Left forelimb (tissue), 1 donor: ENCODE measurements at regions not wholly inside any gene's neighbourhood (a gene's known extent, or its start where the extent isn't known, plus 50 kb on each side); places are given as distances from the start of the nearest gene placed in this dataset.

ENCODE experiments used
- DNase-seq: peaks from one replicate; pipeline ENCODE4 v3.0.0-alpha.2; 2018; ENCODE audit warnings: low spot score

DNA sequence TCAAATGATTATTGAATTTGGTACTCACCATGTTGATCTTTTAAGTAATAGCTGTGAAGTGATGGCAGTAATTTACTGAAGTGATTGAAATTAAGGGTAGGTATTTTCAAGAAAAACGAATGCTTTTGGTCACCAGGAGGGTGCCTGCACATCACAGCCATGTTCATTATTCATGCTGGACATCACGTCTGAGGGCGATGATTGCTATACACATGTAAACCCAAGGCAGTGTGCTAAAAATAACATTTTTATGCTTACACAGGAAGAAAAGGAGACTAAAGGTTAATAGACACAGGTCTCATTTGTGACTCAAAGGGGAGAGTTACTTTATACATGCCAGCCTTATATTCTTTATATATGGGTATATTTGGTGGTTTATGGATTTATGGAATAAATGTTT, 1146.0 kb downstream of the NLGN4X start:
- DNase-seq = no peak

DNA sequence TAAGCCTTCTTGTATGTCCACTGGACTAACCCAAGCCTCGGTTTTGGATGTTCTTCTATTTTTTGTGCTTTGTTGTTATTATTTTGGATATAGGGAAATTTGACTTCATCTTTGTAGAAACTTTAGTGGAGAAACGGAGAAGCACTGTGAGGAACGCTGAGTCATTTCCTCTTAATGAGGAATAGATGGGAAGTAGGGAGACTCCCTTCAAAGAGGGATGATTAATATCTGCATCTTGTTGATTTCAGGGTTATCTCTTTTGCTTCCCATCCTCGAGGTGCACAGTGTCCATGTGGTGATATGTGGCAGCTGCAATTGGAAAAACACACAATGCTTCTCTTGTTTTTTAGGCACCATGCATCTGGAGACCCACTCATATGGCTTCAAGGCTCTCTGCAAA, 1147.9 kb downstream of the NLGN4X start:
- no peak for DNase-seq

DNA sequence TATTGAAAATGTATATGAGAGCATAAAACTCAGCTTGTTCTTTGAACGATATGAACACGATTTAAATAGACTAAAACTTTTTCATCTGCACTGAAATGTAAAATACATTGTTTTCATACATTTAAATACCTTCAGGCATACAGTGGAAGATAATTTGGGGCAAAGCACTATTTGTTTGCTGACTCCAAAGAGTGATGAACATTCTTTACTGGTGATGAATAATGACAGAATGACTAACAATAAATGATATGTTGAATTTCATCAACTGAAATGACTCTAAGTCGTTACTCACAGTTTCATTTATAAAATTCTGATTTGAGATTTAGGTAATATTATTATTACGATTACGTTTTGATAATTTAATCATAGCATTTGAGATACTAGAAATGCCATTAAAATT, 1160.1 kb downstream of the NLGN4X start:
- DNase-seq = no peak

DNA sequence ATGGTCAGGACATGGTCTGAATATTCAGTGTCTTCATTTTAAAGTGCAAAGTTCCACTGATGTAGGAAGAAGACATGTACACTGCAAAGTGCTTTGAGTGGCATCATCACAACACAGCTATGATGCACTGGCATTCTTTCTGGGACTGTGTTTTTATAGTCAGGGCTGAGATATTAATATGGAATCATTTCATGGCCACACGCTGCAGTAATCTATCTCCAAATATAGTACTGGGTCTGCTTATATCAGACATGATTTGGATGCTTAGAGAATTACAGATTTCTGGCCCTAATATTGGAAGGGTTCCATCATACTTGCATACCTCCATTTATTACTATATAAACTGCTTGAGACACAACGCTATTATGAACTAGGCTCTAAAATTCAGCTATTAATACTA, 1170.9 kb downstream of the NLGN4X start:
- no peak for DNase-seq

DNA sequence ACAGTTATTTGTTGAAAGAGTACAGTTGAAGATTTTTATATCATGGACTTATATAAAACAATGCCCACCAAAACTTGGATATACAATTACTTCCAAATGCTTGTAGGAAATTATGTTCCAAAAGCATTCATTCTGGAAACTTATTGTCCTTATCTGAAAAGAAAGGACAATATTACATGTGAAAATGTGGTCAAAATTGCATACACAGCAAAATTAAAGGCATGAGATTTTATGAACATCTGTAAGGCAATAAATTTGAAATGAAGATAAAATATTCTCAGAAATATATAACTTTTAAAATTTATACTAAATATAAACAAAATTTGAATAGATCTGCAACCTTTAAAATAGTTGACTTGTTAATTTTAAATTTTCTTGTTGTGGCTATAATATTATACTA, 1173.8 kb downstream of the NLGN4X start:
- DNase-seq = no peak

DNA sequence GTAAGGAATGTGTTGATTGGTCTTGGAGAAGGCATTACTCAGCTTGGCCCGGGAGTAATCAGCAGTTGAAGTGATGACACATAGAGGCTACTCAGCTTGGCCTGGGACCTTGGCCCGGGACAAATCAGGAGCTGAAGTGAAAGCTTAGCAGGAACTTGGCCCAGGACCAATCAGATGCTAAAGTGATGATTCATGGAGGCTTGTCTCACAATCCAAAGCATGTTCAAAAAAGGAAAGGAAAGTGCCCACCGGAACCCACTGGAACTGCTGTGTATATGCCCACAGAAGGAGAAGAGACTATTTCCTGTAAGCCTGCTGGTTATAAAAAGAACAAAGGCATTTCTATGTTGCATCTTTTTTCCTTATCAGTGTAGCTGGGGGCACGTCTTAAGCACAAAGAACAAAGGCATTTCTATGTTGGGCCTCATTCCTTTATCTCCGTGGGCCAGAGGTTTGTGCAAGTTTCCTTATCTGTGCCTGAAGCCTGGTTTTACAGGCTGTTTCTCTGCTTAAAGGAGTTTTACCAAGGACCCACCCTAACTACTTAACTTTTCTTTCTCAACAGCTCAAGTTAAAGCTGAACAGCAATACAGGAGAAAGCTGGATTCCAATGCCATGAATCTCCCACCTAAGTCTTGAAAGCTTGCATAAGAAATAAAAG, 1176.7 kb downstream of the NLGN4X start:
- no peak for DNase-seq

DNA sequence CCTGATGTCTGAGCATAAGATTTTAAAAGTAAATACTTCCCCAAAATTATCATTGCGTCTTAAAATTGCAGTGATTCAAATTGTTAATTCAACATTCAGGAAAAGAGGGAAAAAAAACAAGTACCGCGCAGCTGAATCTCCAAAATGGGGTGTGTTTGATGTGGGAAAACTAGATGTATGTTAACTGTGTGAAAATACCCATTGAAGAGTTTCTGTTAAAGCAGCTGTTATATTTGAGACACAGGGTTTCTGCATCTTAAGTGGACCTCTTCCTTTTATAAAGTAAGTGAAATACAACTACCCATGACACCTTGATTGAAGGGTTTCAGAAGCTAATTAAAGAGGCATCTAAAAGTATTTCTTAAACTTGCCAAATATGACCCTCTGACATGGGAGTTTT, 1186.1 kb downstream of the NLGN4X start:
- no peak for DNase-seq

DNA sequence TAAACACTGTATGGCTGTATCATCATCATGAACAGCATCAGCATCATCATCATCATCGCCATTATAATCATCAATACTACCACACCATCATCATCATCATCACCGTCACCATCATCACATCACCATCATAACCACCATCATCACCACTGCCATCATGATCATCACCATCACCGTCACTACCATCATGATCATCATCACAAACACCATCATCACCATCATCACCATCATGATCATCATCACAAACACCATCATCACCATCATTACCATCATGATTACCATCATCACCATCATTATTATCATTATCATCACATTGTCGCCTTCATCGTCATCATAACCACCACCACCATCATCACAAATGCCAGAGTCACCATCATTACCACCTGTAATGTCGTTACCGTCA, 1196.9 kb downstream of the NLGN4X start:
- DNase-seq = no peak

DNA sequence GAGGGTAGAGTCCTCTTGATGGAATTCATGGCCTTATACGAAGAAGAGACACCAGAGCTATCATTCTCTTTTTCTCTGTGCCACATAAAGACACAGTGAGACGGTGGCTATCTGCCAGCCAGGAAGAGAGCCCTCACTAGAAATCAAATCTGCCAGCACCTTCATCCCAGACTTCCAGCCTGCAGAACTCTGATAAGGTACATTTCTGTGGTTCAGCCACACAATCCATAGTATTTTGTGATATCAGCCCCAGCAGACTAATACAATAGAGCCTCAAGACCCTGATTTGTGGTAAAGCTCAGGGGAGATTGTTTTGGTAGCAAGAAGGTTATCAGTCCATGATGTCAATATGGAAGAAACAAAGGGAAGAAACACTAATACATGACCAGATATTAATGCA, 1213.2 kb downstream of the NLGN4X start:
- no peak for DNase-seq

DNA sequence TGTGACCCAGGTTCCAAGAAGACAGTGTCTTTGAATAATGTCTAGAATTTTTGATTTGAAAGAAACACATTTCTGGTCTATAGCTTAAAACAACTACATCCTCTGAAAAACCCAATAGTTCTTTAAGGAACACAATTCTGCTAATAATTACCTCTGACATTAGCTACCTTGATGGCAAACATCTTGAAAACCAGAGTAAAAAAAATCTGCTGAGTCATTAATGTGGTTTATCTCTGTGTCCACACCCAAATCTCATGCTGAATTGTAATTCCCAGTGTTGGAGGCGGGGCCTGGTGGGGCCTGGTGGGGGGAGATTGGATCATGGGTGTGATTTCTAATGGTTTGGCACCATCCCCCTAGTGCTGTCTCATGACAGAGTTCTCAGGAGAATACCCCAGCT, 1233.8 kb downstream of the NLGN4X start:
- DNase-seq = no peak

DNA sequence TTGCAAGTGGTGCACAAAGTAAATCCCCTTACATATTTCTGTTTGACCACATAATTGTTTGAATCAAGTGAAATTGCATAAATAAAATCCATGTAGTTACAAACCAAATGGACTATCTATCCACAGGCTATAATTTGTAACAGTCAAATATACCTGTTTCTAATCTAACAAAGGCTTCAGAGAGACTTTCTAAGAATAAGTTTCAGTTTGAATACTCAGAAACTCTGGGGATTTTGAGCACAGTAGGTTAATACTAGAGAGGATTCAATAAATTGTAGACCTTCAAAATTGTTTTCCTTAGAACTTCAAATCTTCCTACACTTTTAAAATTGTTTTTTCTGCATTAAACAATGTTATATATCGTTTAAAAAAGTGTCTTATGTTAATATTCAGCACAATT, 1250.1 kb downstream of the NLGN4X start:
- DNase-seq = no peak

DNA sequence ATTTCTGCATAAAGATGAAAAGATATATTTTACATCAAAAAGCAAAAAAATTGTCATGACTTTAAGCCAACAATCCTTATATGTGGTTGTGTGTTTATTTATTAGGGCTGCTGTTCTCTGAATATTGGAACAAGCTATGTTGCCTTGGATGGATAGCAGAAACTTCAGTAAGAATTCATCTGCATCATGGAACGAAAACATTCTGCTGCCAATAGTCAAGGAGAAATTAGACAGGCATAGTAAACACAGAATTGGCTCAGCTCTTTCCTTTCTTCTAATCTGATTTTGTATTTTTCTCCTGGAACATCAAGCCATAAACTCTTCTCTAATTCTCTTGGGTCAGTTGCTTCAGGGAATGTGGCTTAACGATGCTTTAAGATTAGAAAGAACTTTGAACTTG, 1257.0 kb downstream of the NLGN4X start:
- no peak for DNase-seq

DNA sequence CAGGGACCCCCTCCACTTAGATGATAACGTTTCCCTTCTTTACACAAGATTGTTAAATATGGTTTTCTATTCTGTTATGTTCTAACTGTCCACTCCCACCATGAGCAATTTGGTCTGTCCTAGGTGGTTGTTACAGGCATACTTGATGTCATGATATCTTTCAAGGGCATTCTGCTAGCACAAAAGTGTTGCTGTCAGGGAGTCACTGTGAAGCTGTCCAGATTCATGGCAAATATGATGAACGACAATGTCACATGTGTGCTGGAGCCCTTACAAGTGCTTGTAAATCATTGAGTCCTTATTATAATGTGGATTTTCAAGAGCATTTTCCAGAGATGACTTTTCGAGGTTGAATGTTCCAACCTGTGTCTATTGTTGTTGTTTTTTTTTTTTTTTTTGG, 1250.7 kb upstream of the PRKX start:
- DNase-seq = no peak

DNA sequence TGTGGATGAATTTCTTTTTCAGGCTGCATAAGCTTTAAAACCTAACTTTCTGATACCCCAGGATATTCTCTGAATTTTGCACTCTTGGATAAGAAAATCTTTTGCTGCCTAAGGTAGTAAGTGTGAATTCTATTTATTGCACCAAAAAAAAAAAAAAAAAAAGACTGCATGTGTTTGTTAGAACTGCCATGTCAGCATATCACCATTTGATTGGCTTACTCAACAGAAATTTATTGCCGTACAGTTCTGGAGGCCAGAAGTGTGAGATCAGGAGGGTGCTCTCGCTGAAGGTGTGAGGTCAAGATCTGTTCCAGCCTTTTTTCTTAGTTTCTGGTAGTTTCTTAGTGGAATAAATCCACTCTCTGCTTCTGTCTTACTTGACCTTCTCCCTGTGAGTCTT, 1250.0 kb upstream of the PRKX start:
- no peak for DNase-seq

DNA sequence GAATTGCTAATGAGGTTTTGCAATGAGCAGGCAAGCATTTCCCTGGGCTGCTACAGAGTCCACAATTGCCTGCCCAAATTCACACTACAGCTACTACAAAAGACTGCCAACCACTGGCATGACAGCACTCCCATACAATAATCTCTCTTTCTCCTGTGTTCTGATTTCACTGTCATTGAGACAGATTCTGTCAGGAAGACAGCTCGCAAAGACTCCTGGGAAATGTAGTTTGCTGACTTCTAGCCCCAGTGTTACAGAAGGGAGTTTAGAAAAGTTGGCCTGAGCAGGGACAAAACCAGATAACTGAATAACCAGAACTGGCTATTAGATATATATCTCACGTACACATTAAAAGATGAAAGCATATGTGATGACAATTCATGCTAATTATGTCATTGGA, 1231.3 kb upstream of the PRKX start:
- no peak for DNase-seq

DNA sequence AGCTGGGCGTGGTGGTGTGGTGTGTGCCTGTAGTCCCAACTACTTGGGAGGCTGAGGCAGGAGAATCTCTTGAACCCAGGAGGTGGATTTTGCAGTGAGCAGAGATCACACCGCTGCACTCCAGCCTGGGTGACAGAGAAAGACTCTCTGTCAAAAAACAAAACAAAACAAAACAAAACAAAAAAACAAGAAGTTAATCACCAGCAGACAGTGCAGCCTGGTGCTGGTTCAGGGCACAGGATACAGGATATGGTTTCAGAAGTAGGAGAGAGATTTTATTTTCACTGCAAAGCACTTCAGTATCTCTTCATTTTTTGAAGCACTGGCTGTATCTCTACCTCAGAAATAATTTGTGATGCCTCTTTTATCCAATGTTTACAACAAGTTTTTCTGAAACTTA, 1222.9 kb upstream of the PRKX start:
- DNase-seq = no peak

DNA sequence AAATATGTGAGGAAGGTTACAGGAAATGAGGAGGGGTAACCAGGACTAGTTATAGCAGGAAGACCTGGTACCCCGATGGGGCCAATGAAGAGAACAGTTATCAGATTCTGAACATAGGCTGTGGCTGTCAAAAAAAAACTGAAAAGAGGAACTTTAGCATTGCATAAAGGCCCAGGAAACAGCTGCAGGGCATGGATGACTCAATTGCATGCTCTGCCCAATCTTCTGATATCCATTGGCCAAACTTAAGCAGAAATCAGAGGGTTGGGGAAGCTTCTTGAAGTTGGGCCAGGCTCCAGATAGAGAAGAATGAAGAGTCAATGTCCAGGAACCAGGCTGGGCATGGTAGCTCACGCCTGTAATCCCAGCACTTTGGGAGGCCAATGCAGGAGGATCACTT, 1222.4 kb upstream of the PRKX start:
- no peak for DNase-seq

DNA sequence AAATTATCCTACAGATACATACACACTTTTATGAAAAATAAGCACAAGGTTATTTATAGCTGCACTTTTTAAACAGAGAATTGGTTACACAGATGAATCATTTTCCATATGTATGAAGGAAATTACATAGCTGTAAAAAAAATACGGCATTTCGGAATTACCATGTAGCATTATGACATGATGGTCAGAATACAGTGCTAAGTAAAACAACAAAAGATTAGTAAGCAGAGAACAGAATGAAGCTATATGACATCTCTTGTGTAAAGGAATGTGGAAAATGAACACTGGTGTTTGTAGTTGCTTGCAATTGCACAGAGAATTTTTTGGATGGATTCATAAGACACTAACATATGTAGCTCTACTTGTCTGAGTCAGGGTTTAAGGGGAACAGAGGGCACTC, 1222.0 kb upstream of the PRKX start:
- DNase-seq = no peak

DNA sequence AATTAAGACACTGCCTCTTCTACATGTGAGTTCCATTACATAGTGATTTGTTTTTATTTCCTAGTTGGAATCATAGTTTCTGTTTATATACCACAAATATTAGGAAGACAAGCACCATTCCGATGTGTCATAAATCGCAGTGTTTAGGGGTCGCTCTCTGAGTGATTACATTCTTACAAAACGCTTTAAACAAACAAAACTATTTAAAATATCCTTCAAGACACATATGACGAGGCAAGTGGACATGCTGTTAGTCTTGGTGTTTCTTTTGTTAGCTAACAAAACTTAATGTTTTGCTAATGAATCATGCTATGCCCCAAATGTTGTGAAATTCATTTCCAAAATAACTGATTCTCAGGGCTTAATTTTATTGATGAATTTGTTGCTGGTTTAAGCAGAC, 1219.3 kb upstream of the PRKX start:
- DNase-seq = no peak

DNA sequence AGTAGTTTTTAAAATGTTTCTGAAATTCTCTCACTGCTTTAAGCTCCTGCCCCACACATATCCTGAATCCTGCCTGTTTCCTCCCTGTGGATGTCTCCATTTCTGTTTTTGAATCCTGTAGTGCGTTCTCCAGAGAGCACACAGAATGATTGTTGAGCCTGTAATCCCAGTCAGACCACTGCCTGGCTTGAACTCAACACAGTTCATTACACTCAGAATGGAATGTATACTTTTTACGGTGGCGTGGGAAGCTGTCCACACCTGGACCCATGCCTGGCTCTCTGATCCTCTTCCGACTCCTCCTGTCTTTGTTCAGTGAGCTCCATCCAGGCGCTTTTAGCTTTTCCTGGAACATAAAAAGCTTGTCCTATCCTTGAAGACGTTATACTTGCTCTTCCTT, 1217.0 kb upstream of the PRKX start:
- DNase-seq = no peak

DNA sequence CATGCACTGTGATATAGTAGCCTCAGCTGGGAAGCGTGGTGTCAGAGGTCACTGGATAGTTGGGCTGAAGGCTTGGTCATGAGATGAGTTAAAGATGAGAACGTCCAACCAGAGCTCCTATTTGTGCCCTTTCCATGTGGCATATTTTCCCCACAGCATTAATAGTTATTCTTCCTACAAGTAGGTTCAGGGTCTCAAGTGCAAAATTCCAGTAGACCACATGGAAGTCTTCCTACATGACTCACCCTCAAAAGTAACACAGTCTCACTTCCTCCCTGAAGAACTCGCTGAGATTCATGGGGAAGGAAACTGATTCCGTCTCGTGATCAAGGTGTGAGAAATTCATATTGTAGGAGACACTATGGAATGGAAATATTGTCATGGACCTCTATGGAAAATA, 1212.5 kb upstream of the PRKX start:
- no peak for DNase-seq

DNA sequence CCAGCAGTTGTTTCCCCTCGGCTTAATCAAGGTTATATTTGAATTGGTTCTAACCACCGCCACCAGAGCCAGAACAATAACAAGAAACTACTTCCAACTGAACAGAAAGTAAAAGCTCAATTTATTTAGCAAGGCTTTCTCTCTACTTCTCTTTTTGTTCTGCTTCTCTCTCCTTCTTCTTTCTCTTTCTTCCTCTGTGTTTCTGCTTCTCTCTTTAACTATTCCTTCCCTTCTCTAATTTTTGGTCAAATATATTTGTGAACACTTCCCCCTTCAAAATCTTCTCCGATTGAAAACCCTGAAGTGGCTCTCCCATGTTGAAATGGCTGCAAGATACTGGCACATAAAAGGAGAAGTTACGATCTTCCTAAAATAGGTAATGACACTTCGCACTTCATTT, 1195.9 kb upstream of the PRKX start:
- no peak for DNase-seq

DNA sequence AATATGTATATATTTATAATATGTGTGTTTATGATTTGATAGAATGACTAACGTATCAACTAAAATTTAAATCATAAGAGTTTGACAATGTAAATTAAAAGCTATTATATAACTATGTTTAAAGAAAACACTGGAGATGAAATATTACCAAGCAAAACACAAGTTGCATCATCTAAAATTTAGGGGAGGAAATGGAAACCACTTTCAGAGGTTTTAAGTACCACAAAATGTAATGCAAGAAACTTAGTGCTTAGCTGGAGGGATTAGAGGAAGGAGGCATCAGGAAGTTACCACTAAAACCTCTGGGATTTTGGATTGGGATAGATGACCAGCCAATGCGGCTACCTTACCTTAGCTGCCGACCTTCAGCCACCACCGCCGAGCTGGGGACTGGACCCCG, 1192.1 kb upstream of the PRKX start:
- no peak for DNase-seq

DNA sequence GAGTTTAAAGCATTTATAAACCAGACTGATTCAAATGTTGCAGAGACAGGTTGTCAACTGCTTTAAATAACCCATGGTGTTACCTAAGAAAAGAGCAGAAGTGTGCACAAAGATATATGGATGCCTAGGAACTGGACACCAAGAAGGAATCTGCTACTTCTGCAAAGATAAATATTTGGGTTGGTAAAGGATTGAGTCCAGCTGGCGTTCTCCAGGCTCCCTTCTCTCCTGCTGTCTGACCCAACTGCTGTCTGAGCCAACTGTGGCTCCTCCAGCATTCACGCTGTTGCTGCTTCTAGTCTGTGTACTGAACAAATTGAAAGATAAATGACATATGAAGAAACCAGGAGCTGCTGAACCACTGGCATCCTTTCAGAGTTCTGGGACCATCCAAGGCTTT, 1167.8 kb upstream of the PRKX start:
- DNase-seq = no peak

DNA sequence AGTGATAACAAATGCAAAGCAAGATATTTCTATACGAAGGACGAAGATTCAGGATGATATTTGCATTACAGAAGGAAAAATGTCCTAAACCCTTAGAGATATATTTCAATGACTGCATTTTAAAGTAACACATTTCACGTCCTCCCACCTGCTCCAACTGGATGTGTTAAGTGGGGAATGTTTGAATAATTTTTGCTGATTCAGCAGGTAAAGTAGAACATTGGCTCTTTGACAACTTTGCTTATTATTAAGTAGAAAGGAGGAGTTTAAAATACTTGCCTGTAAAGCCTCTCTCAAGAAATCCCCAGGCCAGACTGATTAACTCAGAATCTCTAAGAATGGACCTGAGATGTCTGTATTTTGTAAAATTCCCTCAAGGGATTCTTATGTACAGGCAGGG, 1165.2 kb upstream of the PRKX start:
- DNase-seq = no peak
